ENCODE measurements at regions not wholly inside any gene's neighbourhood (a gene's known extent, or its start where the extent isn't known, plus 50 kb on each side); places are given as distances from the start of the nearest gene placed in this dataset.

- no peak for TF ChIP-seq CTCF (IDR thresholded peaks at IDR 0.05)
- no peak for TF ChIP-seq POLR2A (IDR thresholded peaks at IDR 0.05)
Measured at GRCh38 chr7:10022480-10022879, 951.2 kb upstream of the PHF14 start.

Data from testis (tissue), 2 donors.